Mucosa of rectum (tissue), 2 donors: ENCODE measurements at regions not wholly inside any gene's neighbourhood (a gene's known extent, or its start where the extent isn't known, plus 50 kb on each side); places are given as distances from the start of the nearest gene placed in this dataset.
"Not testable (repeated sequence)": the region's sequence is repeated elsewhere in the genome, so short reads cannot be mapped to it uniquely, and the experiment has no call there.

Experiments
- H3K27ac ChIP-seq, 2 donors: one replicate each; pipeline ENCODE4 v1.7.0; 2013; ENCODE audit warnings: inconsistent platforms in 2 of 2, low read depth in 2 of 2, low read length in 2 of 2
- H3K27me3 ChIP-seq, 2 donors: one replicate each; pipeline ENCODE4 v1.7.0; 2013; ENCODE audit warnings: low read length in 2 of 2; ENCODE audit not compliant: control insufficient read depth in 2 of 2, insufficient read depth in 2 of 2
- H3K36me3 ChIP-seq, 2 donors: one replicate each; pipeline ENCODE4 v1.7.0; 2013; ENCODE audit warnings: low read length in 2 of 2; ENCODE audit not compliant: control insufficient read depth in 2 of 2, insufficient read depth in 2 of 2
- H3K4me1 ChIP-seq, 2 donors: one replicate each; pipeline ENCODE4 v1.7.0; 2013; ENCODE audit warnings: low read length in 2 of 2, mild to moderate bottlenecking in 1 of 2; ENCODE audit not compliant: control insufficient read depth in 2 of 2, insufficient read depth in 2 of 2
- H3K4me3 ChIP-seq, 2 donors: one replicate each; pipeline ENCODE4 v1.7.0; 2013; ENCODE audit warnings: low read length in 2 of 2
- H3K9ac ChIP-seq, 2 donors: one replicate each; pipeline ENCODE4 v1.7.0; 2013; ENCODE audit warnings: low read length in 2 of 2, low read depth in 1 of 2, mild to moderate bottlenecking in 1 of 2
- H3K9me3 ChIP-seq, 2 donors: one replicate each; pipeline ENCODE4 v1.7.0; 2013; ENCODE audit warnings: low read length in 2 of 2; ENCODE audit not compliant: control insufficient read depth in 2 of 2
- donor health status: healthy.
- donor health status: Normal muscosa, but diverticular disease.

- H3K4me1 ChIP-seq, result no peaks in the 10 kb centered on the region
- no peak overlapping the region for H3K4me3 ChIP-seq
- no peaks in the 10 kb centered on the region for H3K36me3 ChIP-seq
- peaks cover 2 to 9% of the 10 kb centered on the region in 2 donors for H3K27me3 ChIP-seq
- H3K27ac ChIP-seq, result no peak overlapping the region
- H3K9me3 ChIP-seq, result no peaks in the 10 kb centered on the region
- H3K9ac ChIP-seq, result no peak overlapping the region
Observed at GRCh38 chr1:90826024-90826423, 108.9 kb upstream of the BARHL2 start.

GRCh38 chr1:90824551-90824950 lies 107.4 kb upstream of the BARHL2 start:
- H3K4me1 ChIP-seq, result no peaks in the 10 kb centered on the region
- no peak overlapping the region for H3K27ac ChIP-seq
- peaks cover 0 to 6% of the 10 kb centered on the region in 2 donors for H3K27me3 ChIP-seq
- H3K36me3 ChIP-seq, result no peaks in the 10 kb centered on the region
- no peak overlapping the region for H3K4me3 ChIP-seq
- H3K9ac ChIP-seq, result no peak overlapping the region
- H3K9me3 ChIP-seq, result no peaks in the 10 kb centered on the region

- no peaks in the 10 kb centered on the region for H3K36me3 ChIP-seq
- H3K27me3 ChIP-seq, result peaks cover 0 to 6% of the 10 kb centered on the region in 2 donors
- H3K9me3 ChIP-seq, result no peaks in the 10 kb centered on the region
- H3K4me3 ChIP-seq, result no peak overlapping the region
- no peaks in the 10 kb centered on the region for H3K4me1 ChIP-seq
- no peak overlapping the region for H3K9ac ChIP-seq
- no peak overlapping the region for H3K27ac ChIP-seq
Observed at GRCh38 chr1:90823686-90824085, 106.6 kb upstream of the BARHL2 start.

- H3K9me3 ChIP-seq, result no peaks in the 10 kb centered on the region
- H3K4me3 ChIP-seq, result no peak overlapping the region
- H3K4me1 ChIP-seq, result no peaks in the 10 kb centered on the region
- H3K9ac ChIP-seq, result no peak overlapping the region
- H3K36me3 ChIP-seq, result no peaks in the 10 kb centered on the region
- H3K27me3 ChIP-seq, result peaks cover 0 to 6% of the 10 kb centered on the region in 2 donors
- H3K27ac ChIP-seq, result no peak overlapping the region
Observed at GRCh38 chr1:90821788-90822359, 104.8 kb upstream of the BARHL2 start.

GRCh38 chr1:90821152-90821787 lies 104.2 kb upstream of the BARHL2 start:
- Histone ChIP-seq H3K27me3 (peaks cover 0 to 6% of the 10 kb centered on the region in 2 donors), H3K9me3 (no peaks in the 10 kb centered on the region), H3K4me1 (no peaks in the 10 kb centered on the region), H3K4me3 (no peak overlapping the region), H3K27ac (no peak overlapping the region), H3K9ac (no peak overlapping the region), H3K36me3 (no peaks in the 10 kb centered on the region)

GRCh38 chr1:90820745-90821144 lies 103.6 kb upstream of the BARHL2 start:
- no peak overlapping the region for H3K4me3 ChIP-seq
- peaks cover 0 to 6% of the 10 kb centered on the region in 2 donors for H3K27me3 ChIP-seq
- no peaks in the 10 kb centered on the region for H3K4me1 ChIP-seq
- no peaks in the 10 kb centered on the region for H3K36me3 ChIP-seq
- H3K27ac ChIP-seq, result no peak overlapping the region
- no peak overlapping the region for H3K9ac ChIP-seq
- H3K9me3 ChIP-seq, result no peaks in the 10 kb centered on the region

GRCh38 chr1:90817399-90817798 lies 100.3 kb upstream of the BARHL2 start:
- Histone ChIP-seq H3K36me3 (no peaks in the 10 kb centered on the region), H3K27ac (no peak overlapping the region), H3K9me3 (no peaks in the 10 kb centered on the region), H3K4me3 (no peak overlapping the region), H3K4me1 (no peaks in the 10 kb centered on the region), H3K9ac (no peak overlapping the region), H3K27me3 (no peaks in the 10 kb centered on the region)

GRCh38 chr1:90812237-90812636 lies 95.1 kb upstream of the BARHL2 start:
- H3K27me3 ChIP-seq, H3K4me3 ChIP-seq, H3K36me3 ChIP-seq, H3K9ac ChIP-seq, H3K27ac ChIP-seq, H3K9me3 ChIP-seq, H3K4me1 ChIP-seq: not testable (repeated sequence)

- not testable (repeated sequence) for H3K36me3 ChIP-seq, H3K27me3 ChIP-seq, H3K27ac ChIP-seq, H3K9me3 ChIP-seq, H3K4me1 ChIP-seq, H3K4me3 ChIP-seq, H3K9ac ChIP-seq
Observed at GRCh38 chr1:90811444-90811950, 94.4 kb upstream of the BARHL2 start.

- no peak overlapping the region for H3K27ac ChIP-seq
- H3K4me3 ChIP-seq, result no peak overlapping the region
- H3K27me3 ChIP-seq, result no peaks in the 10 kb centered on the region
- no peaks in the 10 kb centered on the region for H3K9me3 ChIP-seq
- H3K9ac ChIP-seq, result no peak overlapping the region
- H3K4me1 ChIP-seq, result no peaks in the 10 kb centered on the region
- no peaks in the 10 kb centered on the region for H3K36me3 ChIP-seq
Observed at GRCh38 chr1:90810681-90811080, 93.6 kb upstream of the BARHL2 start.
